GM18505 (cell line): ENCODE measurements at regions not wholly inside any gene's neighbourhood (a gene's known extent, or its start where the extent isn't known, plus 50 kb on each side); places are given as distances from the start of the nearest gene placed in this dataset.

Experiments used
- ATAC-seq: cut with Tn5 transposase; IDR thresholded peaks from one replicate; pipeline ENCODE4 v1.9.1; 2021; ENCODE audit not compliant: unreplicated experiment
- POLR2A ChIP-seq: IDR thresholded peaks from 4 replicates; pipeline ENCODE4 v1.6.1; 2011; ENCODE audit warnings: borderline replicate concordance; ENCODE audit not compliant: insufficient read depth, insufficient read length; ENCODE audit errors: extremely low read depth

- no peak for ATAC-seq
- no peak for TF ChIP-seq POLR2A
Measured at GRCh38 chr7:17474724-17475344, 176.4 kb downstream of the AHR start.

- no peak for TF ChIP-seq POLR2A
- ATAC-seq, result no peak
Measured at GRCh38 chr7:17477182-17477581, 178.7 kb downstream of the AHR start.

GRCh38 chr7:17481118-17481517 lies 182.7 kb downstream of the AHR start:
- no peak for TF ChIP-seq POLR2A
- no peak for ATAC-seq

- TF ChIP-seq POLR2A, result no peak
- no peak for ATAC-seq
Measured at GRCh38 chr7:17485368-17485767, 186.9 kb downstream of the AHR start.

- no peak for ATAC-seq
- no peak for TF ChIP-seq POLR2A
Measured at GRCh38 chr7:17485904-17486303, 187.5 kb downstream of the AHR start.

GRCh38 chr7:17486835-17487234 lies 188.4 kb downstream of the AHR start:
- no peak for ATAC-seq
- no peak for TF ChIP-seq POLR2A

- ATAC-seq, result no peak
- TF ChIP-seq POLR2A, result no peak
Measured at GRCh38 chr7:17487343-17487742, 188.9 kb downstream of the AHR start.

- TF ChIP-seq POLR2A, result no peak
Measured at GRCh38 chr7:17488829-17489228, 190.4 kb downstream of the AHR start.

GRCh38 chr7:17489961-17490360 lies 191.5 kb downstream of the AHR start:
- ATAC-seq, result no peak
- no peak for TF ChIP-seq POLR2A

More at GRCh38 chr7:17488829-17489228, 190.4 kb downstream of the AHR start:
- ATAC-seq, result no peak

GRCh38 chr7:17490825-17491224 lies 192.4 kb downstream of the AHR start:
- TF ChIP-seq POLR2A, result no peak
- no peak for ATAC-seq

- ATAC-seq, result no peak
Measured at GRCh38 chr7:17492437-17492836, 194.0 kb downstream of the AHR start.

GRCh38 chr7:17493446-17493845 lies 195.0 kb downstream of the AHR start:
- TF ChIP-seq POLR2A, result no peak
- ATAC-seq, result no peak

More at GRCh38 chr7:17492437-17492836, 194.0 kb downstream of the AHR start:
- no peak for TF ChIP-seq POLR2A

- TF ChIP-seq POLR2A, result no peak
- ATAC-seq, result no peak
Measured at GRCh38 chr7:17495655-17496394, 197.4 kb downstream of the AHR start.

- no peak for ATAC-seq
- TF ChIP-seq POLR2A, result no peak
Measured at GRCh38 chr7:17497136-17497535, 198.7 kb downstream of the AHR start.
